Gastrocnemius medialis (tissue), 4 donors: ENCODE measurements at regions not wholly inside any gene's neighbourhood (a gene's known extent, or its start where the extent isn't known, plus 50 kb on each side); places are given as distances from the start of the nearest gene placed in this dataset.

Experiments
- ATAC-seq, 2 donors: fragments of 150-250 bp; one replicate each; pipeline ENCODE4 v1.9.1; 2016
- DNase-seq, 2 donors: peaks; one replicate each; pipeline ENCODE4 v3.0.0-alpha.2; 2019
- H3K27ac ChIP-seq, 4 donors: fragments of 200-600 bp; sonication (generic); 1 replicate in 1 of 4; 2 replicates in 3 of 4; pipeline ENCODE4 v1.5.1; 2016 to 2018; ENCODE audit warnings: mild to moderate bottlenecking in 2 of 4, moderate library complexity in 1 of 4
- H3K27me3 ChIP-seq, 3 donors: fragments of 200-600 bp; sonication (generic) in 2 of 3; 1 replicate in 1 of 3; 2 replicates in 2 of 3; pipeline versions ENCODE4 v1.5.1 to v1.6.0; 2016 to 2019; ENCODE audit warnings: mild to moderate bottlenecking in 1 of 3, moderate library complexity in 1 of 3
- H3K36me3 ChIP-seq, 2 donors: fragments of 200-600 bp; sonication (generic) in 1 of 2; one replicate each; pipeline ENCODE4 v1.5.1; 2017 to 2018
- H3K4me1 ChIP-seq, 2 donors: fragments of 200-600 bp; sonication (generic) in 1 of 2; one replicate each; pipeline ENCODE4 v1.5.1; 2016 to 2017; ENCODE audit warnings: mild to moderate bottlenecking in 2 of 2
- H3K4me3 ChIP-seq, 4 donors: fragments of 200-600 bp; sonication (generic) in 3 of 4; 1 replicate in 1 of 4; 2 replicates in 3 of 4; pipeline ENCODE4 v1.5.1; 2016 to 2019; ENCODE audit warnings: mild to moderate bottlenecking in 2 of 4
- H3K9me3 ChIP-seq, 3 donors: fragments of 200-600 bp; sonication (generic) in 2 of 3; 1 replicate in 1 of 3; 2 replicates in 2 of 3; pipeline ENCODE4 v1.5.1; 2016 to 2019
- CTCF ChIP-seq, 5 experiments: fragments of 450-650 bp in 3 of 5; fragments of 200-600 bp in 2 of 5; sonication (generic) in 2 of 5; IDR thresholded peaks in 4 of 5; conservative IDR thresholded peaks in 1 of 5; 1 replicate in 4 of 5; 2 replicates in 1 of 5; pipeline ENCODE4 v1.5.1; 2016 to 2019; ENCODE audit warnings: antibody characterized with exemption in 5 of 5, mild to moderate bottlenecking in 3 of 5, moderate library complexity in 3 of 5
- POLR2A ChIP-seq, 2 donors: fragments of 450-650 bp; IDR thresholded peaks; one replicate each; pipeline ENCODE4 v1.6.1; 2017; ENCODE audit warnings: antibody characterized with exemption in 2 of 2, mild to moderate bottlenecking in 2 of 2, moderate library complexity in 2 of 2
- in situ Hi-C, 4 donors: fragments of 200-750 bp; cut with MboI; loops; one replicate each; pipeline versions ENCODE4 v1.15.0 to v1.8.0; 2017; ENCODE audit warnings: low sequenced_read_pairs in 4 of 4
- intact Hi-C: fragments of 100-400 bp; cut with DNase I; formaldehyde crosslinking; loops from one replicate; pipeline ENCODE4 v1.15.1; 2023; ENCODE audit warnings: low total_unique reads

- Histone ChIP-seq H3K27ac (peak overlapping the region in 3 of 4 donors; percentile 58 to 78 (median 67)), H3K4me3 (no peak overlapping the region), H3K27me3 (no peaks in the 10 kb centered on the region), H3K36me3 (no peaks in the 10 kb centered on the region), H3K9me3 (no peaks in the 10 kb centered on the region), H3K4me1 (peaks cover 29 to 37% of the 10 kb centered on the region in 2 donors)
- ATAC-seq (no peak), DNase-seq (no peak)
- in situ Hi-C loops (no loop called here), intact Hi-C loops (loop anchor here (5.0 to 10.0 kb wide), 2 partner anchors 175 to 557 kb away; no protein-coding TSS in a partner anchor)
- TF ChIP-seq POLR2A (IDR thresholded peaks at IDR 0.05) (no peak), CTCF (IDR thresholded peaks at IDR 0.05 in 4 of 5, conservative IDR thresholded peaks at IDR 0.05 in 1 of 5) (no peak)
Measured at GRCh38 chr5:89281766-89282553, 399.0 kb upstream of the MEF2C start.

GRCh38 chr5:89281211-89281610 is 398.2 kb upstream of the MEF2C start:
- no peaks in the 10 kb centered on the region for H3K9me3 ChIP-seq
- ATAC-seq (peak; percentile 73 to 90), DNase-seq (peak; percentile 42 to 53)
- H3K4me1 ChIP-seq: peaks cover 29 to 37% of the 10 kb centered on the region in 2 donors
- H3K27me3 ChIP-seq: no peaks in the 10 kb centered on the region
- peak overlapping the region; percentile 20 to 78 (median 62) for H3K27ac ChIP-seq
- in situ Hi-C loops (no loop called here), intact Hi-C loops (loop anchor here (5.0 to 10.0 kb wide), 2 partner anchors 176 to 556 kb away; no protein-coding TSS in a partner anchor)
- no peak overlapping the region for H3K4me3 ChIP-seq
- TF ChIP-seq CTCF (IDR thresholded peaks at IDR 0.05 in 4 of 5, conservative IDR thresholded peaks at IDR 0.05 in 1 of 5) (no peak), POLR2A (IDR thresholded peaks at IDR 0.05) (no peak)
- H3K36me3 ChIP-seq: no peaks in the 10 kb centered on the region

GRCh38 chr5:89280103-89281037 is 397.4 kb upstream of the MEF2C start:
- ATAC-seq (no peak), DNase-seq (no peak)
- in situ Hi-C loops (no loop called here), intact Hi-C loops (loop anchor here (5.0 to 10.0 kb wide), 2 partner anchors 177 to 556 kb away; no protein-coding TSS in a partner anchor)
- Histone ChIP-seq H3K9me3 (no peaks in the 10 kb centered on the region), H3K36me3 (no peaks in the 10 kb centered on the region), H3K4me1 (peaks cover 29 to 37% of the 10 kb centered on the region in 2 donors), H3K27me3 (no peaks in the 10 kb centered on the region), H3K4me3 (no peak overlapping the region), H3K27ac (peak overlapping the region; percentile 20 to 78 (median 62))
- TF ChIP-seq CTCF (IDR thresholded peaks at IDR 0.05 in 4 of 5, conservative IDR thresholded peaks at IDR 0.05 in 1 of 5) (no peak), POLR2A (IDR thresholded peaks at IDR 0.05) (no peak)

GRCh38 chr5:89279391-89280036 is 396.5 kb upstream of the MEF2C start:
- no peak for TF ChIP-seq POLR2A (IDR thresholded peaks at IDR 0.05)
- no peak for TF ChIP-seq CTCF (IDR thresholded peaks at IDR 0.05 in 4 of 5, conservative IDR thresholded peaks at IDR 0.05 in 1 of 5)
- Histone ChIP-seq H3K36me3 (no peaks in the 10 kb centered on the region), H3K9me3 (no peaks in the 10 kb centered on the region), H3K27ac (no peak overlapping the region), H3K4me3 (no peak overlapping the region), H3K27me3 (no peaks in the 10 kb centered on the region), H3K4me1 (peaks cover 29 to 37% of the 10 kb centered on the region in 2 donors)
- DNase-seq (no peak), ATAC-seq (no peak)
- intact Hi-C loops (loop anchor here (5.0 to 10.0 kb wide), 3 partner anchors 178 to 555 kb away; no protein-coding TSS in a partner anchor), in situ Hi-C loops (no loop called here)
